Activated CD8-positive, alpha-beta memory T cell treated with anti-CD3 and anti-CD28 coated beads for 36 hours (primary cell): ENCODE measurements at regions not wholly inside any gene's neighbourhood (a gene's known extent, or its start where the extent isn't known, plus 50 kb on each side); places are given as distances from the start of the nearest gene placed in this dataset.
"Not testable (repeated sequence)": the region's sequence is repeated elsewhere in the genome, so short reads cannot be mapped to it uniquely, and the experiment has no call there.

Source experiments
- CTCF ChIA-PET: fragments of 350-600 bp; sonication (Branson Sonifier 250); formaldehyde crosslinking; loops from one replicate; lab custom pipeline; 2021; ENCODE audit warnings: antibody characterized with exemption; lab: Charles Lee
- POLR2A ChIA-PET: fragments of 350-600 bp; sonication (Branson Sonifier 250); formaldehyde crosslinking; loops from one replicate; lab custom pipeline; 2021; ENCODE audit warnings: antibody characterized with exemption; lab: Charles Lee

GRCh38 chr2:234898534-234899053, 53.2 kb upstream of the SH3BP4 start:
- ChIA-PET CTCF (no interaction called here), POLR2A (no interaction called here)

GRCh38 chr2:234888442-234888841, 63.4 kb upstream of the SH3BP4 start:
- CTCF ChIA-PET, POLR2A ChIA-PET: not testable (repeated sequence)

GRCh38 chr2:234887195-234887594, 64.6 kb upstream of the SH3BP4 start:
- CTCF ChIA-PET: no interaction called here
- POLR2A ChIA-PET: no interaction called here

GRCh38 chr2:234885886-234886285, 65.9 kb upstream of the SH3BP4 start:
- CTCF ChIA-PET: no interaction called here

GRCh38 chr2:234885118-234885517, 66.7 kb upstream of the SH3BP4 start:
- ChIA-PET CTCF (no interaction called here), POLR2A (no interaction called here)

More at GRCh38 chr2:234885886-234886285, 65.9 kb upstream of the SH3BP4 start:
- POLR2A ChIA-PET: no interaction called here

- POLR2A ChIA-PET: no interaction called here
- CTCF ChIA-PET: no interaction called here
Measured at GRCh38 chr2:234884591-234884990, 67.2 kb upstream of the SH3BP4 start.

GRCh38 chr2:234881413-234882241, 70.2 kb upstream of the SH3BP4 start:
- CTCF ChIA-PET: no interaction called here
- POLR2A ChIA-PET: no interaction called here

GRCh38 chr2:234880551-234881211, 71.1 kb upstream of the SH3BP4 start:
- CTCF ChIA-PET: no interaction called here

GRCh38 chr2:234879671-234880455, 72.0 kb upstream of the SH3BP4 start:
- ChIA-PET POLR2A (no interaction called here), CTCF (no interaction called here)

More at GRCh38 chr2:234880551-234881211, 71.1 kb upstream of the SH3BP4 start:
- POLR2A ChIA-PET: no interaction called here

GRCh38 chr2:234876621-234877020, 75.2 kb upstream of the SH3BP4 start:
- POLR2A ChIA-PET: not testable (repeated sequence)

GRCh38 chr2:234874347-234875046, 77.3 kb upstream of the SH3BP4 start:
- POLR2A ChIA-PET: interaction anchor here (0.5 kb wide), 1 partner anchor 819 kb away, joined by 3 read pairs; no protein-coding TSS in a partner anchor
- CTCF ChIA-PET: no interaction called here

More at GRCh38 chr2:234876621-234877020, 75.2 kb upstream of the SH3BP4 start:
- CTCF ChIA-PET: not testable (repeated sequence)

- ChIA-PET CTCF (no interaction called here), POLR2A (interaction anchor here (0.5 kb wide), 1 partner anchor 820 kb away, joined by 3 read pairs; no protein-coding TSS in a partner anchor)
Measured at GRCh38 chr2:234873828-234874173, 78.0 kb upstream of the SH3BP4 start.

GRCh38 chr2:234873103-234873827, 78.6 kb upstream of the SH3BP4 start:
- POLR2A ChIA-PET: no interaction called here
- CTCF ChIA-PET: no interaction called here

GRCh38 chr2:234869969-234870368, 81.8 kb upstream of the SH3BP4 start:
- CTCF ChIA-PET: no interaction called here
- POLR2A ChIA-PET: no interaction called here

GRCh38 chr2:234869164-234869563, 82.7 kb upstream of the SH3BP4 start:
- ChIA-PET POLR2A (no interaction called here), CTCF (no interaction called here)

GRCh38 chr2:234867882-234868285, 83.9 kb upstream of the SH3BP4 start:
- ChIA-PET CTCF (no interaction called here), POLR2A (no interaction called here)

- ChIA-PET POLR2A (interaction anchor here (0.6 kb wide), 1 partner anchor 714 kb away, joined by 4 read pairs; no protein-coding TSS in a partner anchor), CTCF (no interaction called here)
Measured at GRCh38 chr2:234865586-234865985, 86.2 kb upstream of the SH3BP4 start.

- POLR2A ChIA-PET: no interaction called here
- CTCF ChIA-PET: no interaction called here
Measured at GRCh38 chr2:234865040-234865439, 86.8 kb upstream of the SH3BP4 start.

GRCh38 chr2:234864506-234864905, 87.3 kb upstream of the SH3BP4 start:
- CTCF ChIA-PET: no interaction called here
- POLR2A ChIA-PET: no interaction called here
